Lower lobe of right lung (tissue), 2 donors: ENCODE measurements at regions not wholly inside any gene's neighbourhood (a gene's known extent, or its start where the extent isn't known, plus 50 kb on each side); places are given as distances from the start of the nearest gene placed in this dataset.

Experiments
- ATAC-seq, 2 donors: fragments of 200-7000 bp; cut with Tn5 transposase; one replicate each; pipeline ENCODE4 v1.9.1; 2020 to 2022; ENCODE audit warnings: mild to moderate bottlenecking in 2 of 2, moderate library complexity in 2 of 2
- DNase-seq: peaks from one replicate; pipeline ENCODE4 v3.0.0-alpha.2; 2020
- H3K27ac ChIP-seq: fragments of 200-600 bp; one replicate; pipeline ENCODE4 v1.8.0; 2022
- H3K27me3 ChIP-seq: fragments of 200-600 bp; one replicate; pipeline ENCODE4 v1.8.0; 2022; ENCODE audit warnings: low read depth
- H3K36me3 ChIP-seq: fragments of 200-600 bp; one replicate; pipeline ENCODE4 v1.8.0; 2022; ENCODE audit warnings: mild to moderate bottlenecking
- H3K4me1 ChIP-seq: fragments of 200-600 bp; one replicate; pipeline ENCODE4 v1.8.0; 2022
- H3K4me3 ChIP-seq: fragments of 200-600 bp; one replicate; pipeline ENCODE4 v1.8.0; 2022; ENCODE audit warnings: mild to moderate bottlenecking
- H3K9me3 ChIP-seq: fragments of 200-600 bp; one replicate; pipeline ENCODE4 v1.8.0; 2022
- CTCF ChIP-seq: fragments of 200-600 bp; IDR thresholded peaks from one replicate; pipeline ENCODE4 v1.8.0; 2022; ENCODE audit warnings: antibody characterized with exemption, mild to moderate bottlenecking
- intact Hi-C: fragments of 100-400 bp; cut with DNase I; formaldehyde crosslinking; loops from one replicate; pipeline ENCODE4 v1.11.0; 2022
- donor health status: DM: no; HTN: yes; CAD: no; lungs with severe emphysema.

GRCh38 chr1:104488296-104489015 lies 738.8 kb downstream of the AMY1C start:
- H3K27me3 ChIP-seq: no peaks in the 10 kb centered on the region
- TF ChIP-seq CTCF: no peak
- H3K4me3 ChIP-seq: no peak overlapping the region
- ATAC-seq: no peak
- no peaks in the 10 kb centered on the region for H3K4me1 ChIP-seq
- no peak for DNase-seq
- intact Hi-C loops: no loop called here
- no peak overlapping the region for H3K27ac ChIP-seq
- no peaks in the 10 kb centered on the region for H3K9me3 ChIP-seq
- no peaks in the 10 kb centered on the region for H3K36me3 ChIP-seq

GRCh38 chr1:104526158-104526795 lies 776.6 kb downstream of the AMY1C start:
- no peak for TF ChIP-seq CTCF
- Histone ChIP-seq H3K4me1 (no peaks in the 10 kb centered on the region), H3K36me3 (no peaks in the 10 kb centered on the region), H3K4me3 (no peak overlapping the region), H3K9me3 (no peaks in the 10 kb centered on the region), H3K27me3 (no peaks in the 10 kb centered on the region), H3K27ac (no peak overlapping the region)
- ATAC-seq: no peak
- intact Hi-C loops: no loop called here
- DNase-seq: no peak

GRCh38 chr1:104531990-104532389 lies 782.3 kb downstream of the AMY1C start:
- no peak overlapping the region for H3K27ac ChIP-seq
- no peaks in the 10 kb centered on the region for H3K36me3 ChIP-seq
- intact Hi-C loops: no loop called here
- DNase-seq (no peak), ATAC-seq (no peak)
- no peak for TF ChIP-seq CTCF
- H3K27me3 ChIP-seq: no peaks in the 10 kb centered on the region
- no peak overlapping the region for H3K4me3 ChIP-seq
- no peaks in the 10 kb centered on the region for H3K9me3 ChIP-seq
- no peaks in the 10 kb centered on the region for H3K4me1 ChIP-seq

DNA sequence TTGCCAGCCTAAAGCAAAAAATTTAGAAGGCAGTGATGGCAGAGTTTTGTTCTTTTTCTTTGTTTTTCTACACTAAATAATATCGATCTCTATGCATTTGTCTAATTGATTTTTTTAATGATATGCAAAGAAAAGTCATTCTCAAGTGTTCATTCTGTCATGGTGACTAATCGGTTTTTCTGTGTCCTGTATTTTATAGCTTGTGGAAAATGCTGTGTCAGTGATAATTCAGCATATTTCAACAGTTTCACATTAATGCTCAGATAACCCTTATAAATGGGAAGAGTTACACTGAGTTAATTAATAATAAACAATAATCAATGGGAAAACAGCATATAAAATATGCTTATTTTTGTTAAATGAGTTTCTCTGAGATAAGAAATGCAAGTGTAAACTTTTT lies 824.9 kb downstream of the AMY1C start:
- Histone ChIP-seq H3K9me3 (no peaks in the 10 kb centered on the region), H3K27me3 (no peaks in the 10 kb centered on the region), H3K27ac (no peak overlapping the region), H3K4me3 (no peak overlapping the region), H3K36me3 (no peaks in the 10 kb centered on the region), H3K4me1 (no peaks in the 10 kb centered on the region)
- intact Hi-C loops: no loop called here
- ATAC-seq (no peak), DNase-seq (no peak)
- no peak for TF ChIP-seq CTCF

GRCh38 chr1:104592926-104593325 lies 843.2 kb downstream of the AMY1C start:
- no peak for DNase-seq
- no peak for TF ChIP-seq CTCF
- intact Hi-C loops: no loop called here

More at GRCh38 chr1:104592926-104593325, 843.2 kb downstream of the AMY1C start:
- no peaks in the 10 kb centered on the region for H3K36me3 ChIP-seq
- no peak overlapping the region for H3K4me3 ChIP-seq
- H3K27me3 ChIP-seq: no peaks in the 10 kb centered on the region
- ATAC-seq: no peak
- no peaks in the 10 kb centered on the region for H3K4me1 ChIP-seq
- H3K9me3 ChIP-seq: no peaks in the 10 kb centered on the region
- no peak overlapping the region for H3K27ac ChIP-seq
